NCI-H345 treated with DMSO at 0.1 percent for 48 hours (cell line): ENCODE measurements at regions not wholly inside any gene's neighbourhood (a gene's known extent, or its start where the extent isn't known, plus 50 kb on each side); places are given as distances from the start of the nearest gene placed in this dataset.
"Not testable (repeated sequence)": the region's sequence is repeated elsewhere in the genome, so short reads cannot be mapped to it uniquely, and the experiment has no call there.

Experiments used
- DNase-seq: peaks from one replicate; lab custom pipeline; 2025; ENCODE audit not compliant: unreplicated experiment; lab: John Stamatoyannopoulos, UW

GRCh38 chr7:28328822-28329660, 83.3 kb upstream of the CREB5 start:
- DNase-seq: peak; percentile 35

- DNase-seq: no peak
Observed at GRCh38 chr7:28329661-28330363, 82.5 kb upstream of the CREB5 start.

- DNase-seq: no peak
Observed at GRCh38 chr7:28330384-28331070, 81.8 kb upstream of the CREB5 start.

GRCh38 chr7:28332046-28332445, 80.3 kb upstream of the CREB5 start:
- no peak for DNase-seq

GRCh38 chr7:28333548-28333947, 78.8 kb upstream of the CREB5 start:
- DNase-seq: not testable (repeated sequence)

- DNase-seq: no peak
Observed at GRCh38 chr7:28336806-28337205, 75.5 kb upstream of the CREB5 start.

DNA sequence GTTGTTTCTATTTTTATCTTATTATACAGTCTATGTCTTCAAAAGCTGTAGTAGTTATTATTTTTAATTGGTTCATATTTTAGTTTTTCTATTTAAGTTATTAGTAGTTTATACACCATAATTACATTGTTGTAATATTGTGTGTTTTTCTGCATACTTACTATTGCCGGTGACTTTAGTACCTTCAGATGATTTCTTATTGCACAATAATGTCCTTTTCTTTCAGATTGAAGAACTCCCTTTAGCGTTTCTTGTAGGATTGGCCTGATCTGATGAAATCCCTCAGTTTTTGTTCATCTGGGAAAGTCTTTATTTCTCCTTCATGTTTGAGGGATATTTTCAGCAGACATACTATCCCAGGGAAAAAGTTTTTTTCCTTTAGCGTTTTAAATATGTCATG, 74.3 kb upstream of the CREB5 start:
- DNase-seq: no peak

GRCh38 chr7:28343462-28343861, 68.9 kb upstream of the CREB5 start:
- no peak for DNase-seq

DNA sequence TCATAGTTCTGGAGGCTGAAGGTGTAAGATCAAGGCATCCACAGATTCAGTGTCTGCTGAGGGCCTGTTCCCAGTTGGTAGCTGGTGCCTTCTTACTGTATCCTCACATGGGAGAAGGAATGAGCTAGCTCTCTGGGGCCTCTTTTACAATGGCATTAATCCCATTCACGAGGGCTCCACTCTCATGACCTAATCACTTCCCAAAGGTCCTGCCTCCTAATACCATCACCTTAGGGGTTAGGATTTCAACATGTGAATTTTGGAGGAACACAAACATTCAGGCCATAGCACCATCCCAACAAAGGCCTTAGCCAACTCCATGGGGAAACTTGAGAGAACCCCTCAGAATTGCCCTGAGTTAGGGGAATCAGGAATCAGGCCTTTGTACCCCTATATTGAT, 66.1 kb upstream of the CREB5 start:
- no peak for DNase-seq

- no peak for DNase-seq
Observed at GRCh38 chr7:28346676-28347363, 65.5 kb upstream of the CREB5 start.

DNA sequence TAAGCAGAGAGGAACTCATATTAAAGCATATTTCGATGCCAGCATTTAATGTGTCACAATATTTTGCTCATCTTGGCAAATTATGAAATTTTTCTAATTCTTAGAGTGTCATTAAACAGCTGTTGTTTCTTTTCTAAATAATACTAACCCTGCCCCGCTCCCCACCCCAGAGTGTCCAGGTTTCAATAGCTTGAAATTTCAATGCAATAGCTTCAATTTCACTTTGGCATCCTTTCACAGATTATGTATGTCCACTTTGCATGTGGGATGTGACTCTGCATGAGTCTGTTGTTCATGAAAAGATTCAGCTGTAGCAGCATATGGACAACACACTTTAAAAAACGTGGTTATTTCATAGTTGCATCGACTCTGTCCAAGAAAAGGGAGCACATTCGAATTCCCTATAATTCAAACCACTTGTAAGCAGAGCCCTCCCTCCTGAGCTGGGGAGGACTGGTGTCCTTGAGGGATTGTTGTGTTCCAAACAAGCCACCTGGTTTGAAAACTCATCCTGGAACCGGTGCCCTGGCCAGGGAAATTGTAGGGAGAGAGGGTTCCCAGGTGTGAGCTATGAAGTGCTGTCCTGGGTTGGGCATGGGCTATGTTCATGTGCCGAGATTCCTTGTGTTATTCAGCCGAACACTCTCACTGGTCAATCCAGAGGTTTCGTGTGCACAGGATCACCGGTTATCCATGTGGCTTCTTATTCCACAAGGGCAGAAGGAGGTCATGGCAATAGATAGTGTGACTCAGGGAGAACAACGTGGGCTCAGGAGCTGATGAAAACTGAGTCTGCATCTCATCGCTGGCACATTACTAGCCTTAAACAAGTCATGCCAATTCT, 64.6 kb upstream of the CREB5 start:
- DNase-seq: no peak

GRCh38 chr7:28348636-28349035, 63.7 kb upstream of the CREB5 start:
- DNase-seq: no peak

DNA sequence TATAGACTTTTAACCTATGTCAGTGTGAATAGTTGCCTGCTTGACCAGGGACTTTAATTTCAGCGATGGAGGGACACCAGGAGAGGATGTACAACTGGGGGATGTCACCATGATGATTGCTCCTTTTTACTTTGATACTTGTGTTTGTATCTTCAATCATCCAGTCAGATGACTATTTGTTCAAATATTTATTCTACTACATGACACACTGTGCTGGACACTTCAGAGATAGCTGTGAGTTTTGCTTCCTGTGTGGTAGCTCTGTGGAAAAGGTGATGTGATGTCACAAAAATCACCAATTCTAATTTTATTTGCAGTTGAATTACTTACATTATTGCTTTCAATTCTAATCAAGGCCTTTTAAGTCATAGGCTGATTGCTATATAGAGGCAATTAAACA, 62.7 kb upstream of the CREB5 start:
- DNase-seq: no peak

- DNase-seq: no peak
Observed at GRCh38 chr7:28350662-28351061, 61.7 kb upstream of the CREB5 start.

DNA sequence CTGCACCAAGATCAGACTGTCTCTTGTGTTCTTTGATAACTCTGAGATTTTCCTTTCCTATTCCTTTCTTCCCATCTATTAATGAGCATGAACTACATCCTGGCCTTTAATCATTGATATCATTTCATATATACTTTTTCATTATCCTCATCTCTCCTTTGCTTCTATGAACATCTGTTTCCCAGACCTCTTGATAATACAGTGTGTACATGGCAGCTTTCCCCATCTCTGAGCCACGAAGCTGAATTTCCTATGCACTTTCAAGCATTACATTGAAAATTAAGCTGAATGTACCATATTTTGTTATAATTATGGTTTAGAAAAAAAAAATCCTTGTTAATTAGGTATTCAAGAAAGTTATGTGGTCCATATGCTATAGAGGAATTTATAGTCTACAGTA, 60.9 kb upstream of the CREB5 start:
- no peak for DNase-seq

- DNase-seq: no peak
Observed at GRCh38 chr7:28354601-28355402, 57.5 kb upstream of the CREB5 start.

GRCh38 chr7:28355635-28356319, 56.5 kb upstream of the CREB5 start:
- DNase-seq: peak; percentile 99

DNA sequence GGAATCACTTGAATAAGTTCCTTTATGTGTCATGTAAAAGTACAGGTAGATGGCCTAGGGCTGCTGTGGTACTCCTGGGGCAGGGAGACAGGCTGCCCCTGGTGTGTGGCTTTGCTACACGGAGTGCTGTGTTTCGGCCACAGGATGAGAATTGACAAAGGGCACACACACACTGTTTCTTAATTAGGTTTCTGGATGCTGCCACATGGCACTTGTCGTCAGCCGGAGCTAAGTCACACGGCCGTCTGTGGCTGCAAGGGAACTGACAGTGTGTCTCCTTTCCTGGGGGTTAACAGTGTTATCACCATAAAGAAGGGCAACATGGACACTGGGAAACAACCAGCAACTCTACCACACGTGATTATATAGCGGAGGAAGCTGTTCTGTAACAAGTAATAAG, 55.7 kb upstream of the CREB5 start:
- no peak for DNase-seq

DNA sequence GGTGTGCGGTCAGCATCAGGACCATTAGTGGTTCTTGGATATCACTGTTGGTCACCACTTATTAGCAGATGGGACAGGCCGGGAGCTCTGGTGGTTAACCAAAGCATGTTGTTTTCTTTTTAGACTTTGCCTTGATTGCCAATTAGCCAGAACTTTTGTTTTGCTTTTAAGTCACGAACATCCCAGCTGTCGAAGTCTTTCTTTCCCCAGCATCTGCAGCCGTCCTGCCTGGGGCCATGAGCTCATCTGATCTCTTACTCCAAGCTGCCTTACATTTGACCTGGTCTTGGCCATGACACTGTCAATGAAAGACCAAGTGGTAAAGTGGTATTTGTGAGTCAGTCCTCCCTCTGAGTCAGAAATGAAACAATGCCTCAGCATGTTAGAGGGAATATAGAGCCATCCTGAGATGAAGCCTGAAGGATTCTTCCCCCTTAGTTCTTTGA, 53.9 kb upstream of the CREB5 start:
- no peak for DNase-seq
